OCI-LY3 (cell line): ENCODE measurements at regions not wholly inside any gene's neighbourhood (a gene's known extent, or its start where the extent isn't known, plus 50 kb on each side); places are given as distances from the start of the nearest gene placed in this dataset.
"Not testable (repeated sequence)": the region's sequence is repeated elsewhere in the genome, so short reads cannot be mapped to it uniquely, and the experiment has no call there.

ENCODE experiments used
- H2AFZ ChIP-seq: fragments of 200-600, 300-600 bp; shearing (Covaris generic); 2 replicates; pipeline ENCODE4 v1.6.0; 2014; ENCODE audit warnings: antibody characterized with exemption, low read depth, low read length
- H3K27ac ChIP-seq: fragments of 200-600, 300-600 bp; sonication (generic); 2 replicates; pipeline ENCODE4 v1.5.1; 2014; ENCODE audit warnings: mild to moderate bottlenecking, low read length, moderate library complexity, mixed read lengths
- H3K27me3 ChIP-seq: fragments of 200-600, 300-600 bp; sonication (generic); 2 replicates; pipeline ENCODE4 v1.6.1; 2014; ENCODE audit warnings: low read depth, low read length, mixed read lengths
- H3K36me3 ChIP-seq: fragments of 200-600, 300-600 bp; sonication (generic); replicated peaks from 2 replicates; pipeline ENCODE3; 2014; ENCODE audit warnings: low read depth, low read length, mixed read lengths
- H3K4me1 ChIP-seq: fragments of 300-600, 200-600 bp; sonication (generic); 2 replicates; pipeline ENCODE4 v1.6.1; 2014; ENCODE audit warnings: low read length, mixed read lengths
- H3K4me2 ChIP-seq: fragments of 200-600, 300-600 bp; sonication (generic); 2 replicates; pipeline ENCODE4 v1.6.1; 2014; ENCODE audit warnings: low read length, mixed read lengths
- H3K4me3 ChIP-seq: fragments of 300-600, 200-600 bp; sonication (generic); 2 replicates; pipeline ENCODE4 v1.5.1; 2014; ENCODE audit warnings: antibody characterized with exemption, mild to moderate bottlenecking, low read length, moderate library complexity
- H3K79me2 ChIP-seq: fragments of 300-600, 200-600 bp; shearing (Covaris generic); 2 replicates; pipeline ENCODE4 v1.6.1; 2014; ENCODE audit warnings: mild to moderate bottlenecking, low read length, mixed read lengths
- H3K9ac ChIP-seq: fragments of 300-600, 200-600 bp; shearing (Covaris generic); 2 replicates; pipeline ENCODE4 v1.6.0; 2014; ENCODE audit warnings: mild to moderate bottlenecking, low read length, moderate library complexity
- H3K9me3 ChIP-seq: fragments of 200-600, 300-600 bp; shearing (Covaris generic); 2 replicates; pipeline ENCODE4 v1.6.1; 2014; ENCODE audit warnings: low read length, mixed read lengths; ENCODE audit not compliant: insufficient read depth
- H4K20me1 ChIP-seq: fragments of 200-600, 300-600 bp; sonication (generic); 2 replicates; pipeline ENCODE4 v1.6.1; 2016; ENCODE audit warnings: low read length, mixed read lengths; ENCODE audit not compliant: insufficient read depth
- CTCF ChIP-seq: fragments of 200-600, 300-600 bp; sonication (generic); IDR thresholded peaks from 2 replicates; pipeline ENCODE4 v1.5.1; 2014; ENCODE audit warnings: antibody characterized with exemption, low read length, low read depth
- EZH2phosphoT487 ChIP-seq: fragments of 200-600 bp; shearing (Covaris generic); IDR thresholded peaks from 2 replicates; pipeline ENCODE4 v1.6.1; 2018; ENCODE audit warnings: antibody characterized with exemption, mixed run types, low read depth

GRCh38 chr5:56297851-56298250, 64.7 kb upstream of the ANKRD55 start:
- Histone ChIP-seq H3K79me2 (no peaks in the 10 kb centered on the region), H3K9me3 (no peaks in the 10 kb centered on the region), H3K4me2 (no peak overlapping the region), H3K4me3 (no peak overlapping the region), H3K27ac (no peak overlapping the region), H4K20me1 (no peaks in the 10 kb centered on the region), H3K9ac (no peak overlapping the region), H2AFZ (no peak overlapping the region), H3K27me3 (no peaks in the 10 kb centered on the region), H3K36me3 (no peaks in the 10 kb centered on the region), H3K4me1 (peaks cover 8% of the 10 kb centered on the region)
- no peak for TF ChIP-seq EZH2phosphoT487
- no peak for TF ChIP-seq CTCF

GRCh38 chr5:56295311-56295710, 62.2 kb upstream of the ANKRD55 start:
- not testable (repeated sequence) for H3K4me1 ChIP-seq, H3K4me3 ChIP-seq, H3K9me3 ChIP-seq, H3K79me2 ChIP-seq, H2AFZ ChIP-seq, H3K36me3 ChIP-seq, H3K9ac ChIP-seq, H3K27ac ChIP-seq, H3K27me3 ChIP-seq, H3K4me2 ChIP-seq, H4K20me1 ChIP-seq

- H2AFZ ChIP-seq: no peak overlapping the region
Measured at GRCh38 chr5:56294354-56294753, 61.2 kb upstream of the ANKRD55 start.

GRCh38 chr5:56292874-56293273, 59.7 kb upstream of the ANKRD55 start:
- not testable (repeated sequence) for H2AFZ ChIP-seq, H3K4me2 ChIP-seq, H3K36me3 ChIP-seq, H4K20me1 ChIP-seq, H3K9me3 ChIP-seq, H3K9ac ChIP-seq, H3K4me3 ChIP-seq, H3K27ac ChIP-seq, H3K79me2 ChIP-seq, H3K27me3 ChIP-seq, H3K4me1 ChIP-seq

More at GRCh38 chr5:56294354-56294753, 61.2 kb upstream of the ANKRD55 start:
- Histone ChIP-seq H3K27me3 (no peaks in the 10 kb centered on the region), H3K9ac (no peak overlapping the region), H3K4me2 (no peak overlapping the region), H3K4me1 (peaks cover 8% of the 10 kb centered on the region), H3K9me3 (no peaks in the 10 kb centered on the region), H3K36me3 (no peaks in the 10 kb centered on the region), H3K4me3 (no peak overlapping the region), H3K27ac (no peak overlapping the region), H3K79me2 (no peaks in the 10 kb centered on the region), H4K20me1 (no peaks in the 10 kb centered on the region)
- TF ChIP-seq EZH2phosphoT487 (no peak), CTCF (no peak)

- no peak for TF ChIP-seq CTCF
- no peak for TF ChIP-seq EZH2phosphoT487
- Histone ChIP-seq H3K4me1 (no peaks in the 10 kb centered on the region), H2AFZ (no peak overlapping the region), H3K27ac (no peak overlapping the region), H4K20me1 (no peaks in the 10 kb centered on the region), H3K36me3 (no peaks in the 10 kb centered on the region), H3K9me3 (no peaks in the 10 kb centered on the region), H3K9ac (no peak overlapping the region), H3K4me3 (no peak overlapping the region), H3K4me2 (no peak overlapping the region), H3K27me3 (no peaks in the 10 kb centered on the region), H3K79me2 (no peaks in the 10 kb centered on the region)
Measured at GRCh38 chr5:56291661-56292374, 58.7 kb upstream of the ANKRD55 start.
